Spleen (tissue), 11 donors: ENCODE measurements at regions not wholly inside any gene's neighbourhood (a gene's known extent, or its start where the extent isn't known, plus 50 kb on each side); places are given as distances from the start of the nearest gene placed in this dataset.

Experiments used
- DNase-seq: peaks from one replicate; pipeline ENCODE4 v3.0.0-alpha.2; 2020
- H3K27ac ChIP-seq, 8 donors: fragments of 200-600 bp; sonication (generic) in 7 of 8; 1 replicate in 4 of 8; 2 replicates in 4 of 8; pipeline versions ENCODE4 v1.5.0 to v1.8.0; 2016 to 2021; ENCODE audit warnings: inconsistent platforms in 4 of 8, mild to moderate bottlenecking in 4 of 8, moderate library complexity in 1 of 8
- H3K27me3 ChIP-seq, 7 donors: fragments of 200-600 bp; sonication (generic) in 6 of 7; replicated peaks in 1 of 7; 1 replicate in 4 of 7; 2 replicates in 3 of 7; pipeline versions ENCODE4 v1.5.0 to v1.8.0; 2016 to 2021; ENCODE audit warnings: inconsistent platforms in 3 of 7, mild to moderate bottlenecking in 1 of 7
- H3K36me3 ChIP-seq, 6 donors: fragments of 200-600 bp; sonication (generic) in 5 of 6; 1 replicate in 4 of 6; 2 replicates in 2 of 6; pipeline versions ENCODE4 v1.5.0 to v1.8.0; 2016 to 2021; ENCODE audit warnings: inconsistent platforms in 2 of 6
- H3K4me1 ChIP-seq, 6 donors: fragments of 200-600 bp; sonication (generic) in 5 of 6; 1 replicate in 3 of 6; 2 replicates in 3 of 6; pipeline versions ENCODE4 v1.5.0 to v1.8.0; 2016 to 2021; ENCODE audit warnings: inconsistent platforms in 3 of 6
- H3K4me3 ChIP-seq, 8 donors: fragments of 200-600 bp; sonication (generic) in 7 of 8; 1 replicate in 4 of 8; 2 replicates in 4 of 8; pipeline versions ENCODE4 v1.5.0 to v1.8.0; 2016 to 2021; ENCODE audit warnings: inconsistent platforms in 4 of 8, mild to moderate bottlenecking in 4 of 8, moderate library complexity in 2 of 8
- H3K9me3 ChIP-seq, 8 donors: fragments of 200-600 bp; sonication (generic) in 7 of 8; 1 replicate in 4 of 8; 2 replicates in 4 of 8; pipeline versions ENCODE4 v1.5.0 to v1.8.0; 2016 to 2021; ENCODE audit warnings: inconsistent platforms in 4 of 8
- CTCF ChIP-seq, 11 experiments: fragments of 200-600 bp in 7 of 11; fragments of 450-650 bp in 4 of 11; sonication (generic) in 4 of 11; IDR thresholded peaks in 8 of 11; conservative IDR thresholded peaks in 3 of 11; 1 replicate in 7 of 11; 2 replicates in 4 of 11; pipeline versions ENCODE4 v1.4.0 to v1.8.0; 2016 to 2021; ENCODE audit warnings: antibody characterized with exemption in 11 of 11, inconsistent platforms in 4 of 11, mild to moderate bottlenecking in 1 of 11
- POLR2A ChIP-seq, 3 donors: fragments of 450-650 bp; IDR thresholded peaks; one replicate each; pipeline ENCODE4 v1.5.1; 2017; ENCODE audit warnings: antibody characterized with exemption in 3 of 3, mild to moderate bottlenecking in 1 of 3
- POLR2AphosphoS5 ChIP-seq, 3 donors: sonication (generic); formaldehyde crosslinking; IDR thresholded peaks; one replicate each; pipeline ENCODE4 v1.5.1; 2017; ENCODE audit warnings: antibody characterized with exemption in 3 of 3
- WGBS, 5 donors: extraction: QIAGEN DNeasy Blood & Tissue Kit in 3 of 5; methylation state at CpG; one replicate each; pipeline versions ENCODE4 v1.1.5 to v1.1.7; 2013 to 2018; 5-methylcytosine and 5-hydroxymethylcytosine counted together
- intact Hi-C: fragments of 100-400 bp; cut with DNase I; formaldehyde crosslinking; loops from one replicate; pipeline ENCODE4 v1.15.0; 2023; ENCODE audit warnings: low total_unique reads
- donor health status: healthy with polysubstance abuse.
- donor health status: DM: no; HTN: no; CAD: no; lungs with moderate emphysema.
- donor health status: DM: no; HTN: no; CAD: no.
- donor health status: Bipolar disorder and iron deficiency.
- donor health status: healthy.
- donor health status: DM: no; HTN: no; CAD: no.
- donor health status: DM: yes; HTN: yes; CAD: no.

- H3K4me3 ChIP-seq, result no peak overlapping the region
- H3K27me3 ChIP-seq, result peaks cover 0 to 19% (median 0%) of the 10 kb centered on the region in 7 donors
- intact Hi-C loops, result no loop called here
- DNase-seq, result no peak
- 55 to 78% (median 73%) methylated on average over 29 to 36 of the region's 36 CpGs for WGBS, 5 donors
- TF ChIP-seq CTCF (IDR thresholded peaks at IDR 0.05 in 8 of 11, conservative IDR thresholded peaks at IDR 0.05 in 3 of 11) (no peak), POLR2A (IDR thresholded peaks at IDR 0.05) (no peak), POLR2AphosphoS5 (IDR thresholded peaks at IDR 0.05) (no peak)
- no peaks in the 10 kb centered on the region for H3K9me3 ChIP-seq
- no peaks in the 10 kb centered on the region for H3K36me3 ChIP-seq
- H3K27ac ChIP-seq, result no peak overlapping the region
- peaks cover 0 to 11% (median 0%) of the 10 kb centered on the region in 6 donors for H3K4me1 ChIP-seq
Observed at GRCh38 chrX:40298572-40299479, 201.1 kb upstream of the BCOR start.

GRCh38 chrX:40298069-40298468, 200.3 kb upstream of the BCOR start:
- WGBS, 5 donors, result 67 to 81% (median 72%) methylated on average over 7 of the region's 7 CpGs
- DNase-seq, result no peak
- peaks cover 0 to 19% (median 0%) of the 10 kb centered on the region in 7 donors for H3K27me3 ChIP-seq
- no peak overlapping the region for H3K27ac ChIP-seq
- no peaks in the 10 kb centered on the region for H3K36me3 ChIP-seq
- no peak overlapping the region for H3K4me3 ChIP-seq
- TF ChIP-seq CTCF (IDR thresholded peaks at IDR 0.05 in 8 of 11, conservative IDR thresholded peaks at IDR 0.05 in 3 of 11) (no peak), POLR2AphosphoS5 (IDR thresholded peaks at IDR 0.05) (no peak), POLR2A (IDR thresholded peaks at IDR 0.05) (no peak)
- intact Hi-C loops, result no loop called here
- H3K9me3 ChIP-seq, result no peaks in the 10 kb centered on the region
- peaks cover 0 to 11% (median 0%) of the 10 kb centered on the region in 6 donors for H3K4me1 ChIP-seq

GRCh38 chrX:40291553-40291952, 193.8 kb upstream of the BCOR start:
- intact Hi-C loops, result no loop called here
- Histone ChIP-seq H3K4me1 (no peaks in the 10 kb centered on the region), H3K27ac (no peak overlapping the region), H3K4me3 (no peak overlapping the region), H3K9me3 (peaks cover 0 to 21% (median 8%) of the 10 kb centered on the region in 8 donors), H3K27me3 (no peaks in the 10 kb centered on the region), H3K36me3 (no peaks in the 10 kb centered on the region)
- DNase-seq, result no peak
- 49 to 100% (median 86%) methylated on average over 1 to 2 of the region's 2 CpGs for WGBS, 5 donors
- TF ChIP-seq POLR2AphosphoS5 (IDR thresholded peaks at IDR 0.05) (no peak), POLR2A (IDR thresholded peaks at IDR 0.05) (no peak), CTCF (IDR thresholded peaks at IDR 0.05 in 8 of 11, conservative IDR thresholded peaks at IDR 0.05 in 3 of 11) (no peak)

GRCh38 chrX:40290517-40290916, 192.8 kb upstream of the BCOR start:
- no peaks in the 10 kb centered on the region for H3K4me1 ChIP-seq
- no peak for DNase-seq
- H3K27ac ChIP-seq, result no peak overlapping the region
- 78 to 96% (median 88%) methylated on average over 7 of the region's 7 CpGs for WGBS, 5 donors
- no peaks in the 10 kb centered on the region for H3K27me3 ChIP-seq
- peaks cover 0 to 25% (median 8%) of the 10 kb centered on the region in 8 donors for H3K9me3 ChIP-seq
- intact Hi-C loops, result no loop called here
- no peak overlapping the region for H3K4me3 ChIP-seq
- no peaks in the 10 kb centered on the region for H3K36me3 ChIP-seq
- no peak for TF ChIP-seq CTCF (IDR thresholded peaks at IDR 0.05 in 8 of 11, conservative IDR thresholded peaks at IDR 0.05 in 3 of 11)
- TF ChIP-seq POLR2A (IDR thresholded peaks at IDR 0.05), result no peak
- TF ChIP-seq POLR2AphosphoS5 (IDR thresholded peaks at IDR 0.05), result no peak
